PFSK-1 (cell line): ENCODE measurements at regions not wholly inside any gene's neighbourhood (a gene's known extent, or its start where the extent isn't known, plus 50 kb on each side); places are given as distances from the start of the nearest gene placed in this dataset.

Experiments used
- POLR2AphosphoS5 ChIP-seq: IDR thresholded peaks from 2 replicates; pipeline ENCODE4 v1.6.1; 2012; ENCODE audit warnings: low read depth, mild to moderate bottlenecking, control low read depth, low read length, moderate library complexity
- TAF1 ChIP-seq: IDR thresholded peaks from 2 replicates; pipeline ENCODE4 v1.6.1; 2012; ENCODE audit warnings: low read length, control low read depth, borderline replicate concordance; ENCODE audit not compliant: insufficient read depth

DNA sequence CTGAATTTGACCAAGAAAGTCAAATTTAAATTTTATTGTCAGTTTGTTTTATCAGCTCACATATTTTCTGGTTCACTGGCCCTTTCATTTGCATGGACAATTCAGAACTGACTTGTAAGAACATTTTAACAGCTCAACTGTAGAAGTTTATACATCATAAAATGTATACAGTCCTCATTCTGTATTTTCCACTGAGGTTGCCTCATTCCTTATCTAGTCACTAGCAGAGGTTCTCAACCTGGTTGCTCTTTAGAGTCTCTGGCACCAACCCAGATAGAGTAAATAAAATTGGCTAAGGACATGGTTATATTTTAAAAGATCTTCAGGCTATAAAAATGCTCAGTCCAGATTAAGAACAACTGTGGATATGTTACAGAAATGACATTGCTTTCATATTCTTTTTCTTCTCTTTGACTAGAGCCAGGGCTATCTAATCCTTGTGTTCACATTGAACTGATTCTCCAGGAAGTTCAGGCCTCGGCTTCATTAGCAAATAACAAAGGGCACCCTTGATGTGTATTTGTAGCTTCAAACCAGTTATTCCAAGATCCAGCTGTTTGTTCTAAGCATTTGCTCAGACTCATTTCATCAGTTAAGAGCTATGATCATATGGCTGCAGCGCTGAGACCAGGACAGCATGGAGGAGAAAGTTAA lies 782.5 kb downstream of the ETS1 start:
- TF ChIP-seq POLR2AphosphoS5 (no peak), TAF1 (no peak)
